RWPE1 (cell line): ENCODE measurements at regions not wholly inside any gene's neighbourhood (a gene's known extent, or its start where the extent isn't known, plus 50 kb on each side); places are given as distances from the start of the nearest gene placed in this dataset.

Experiments
- CTCF ChIA-PET: fragments of 350-600 bp; sonication (Branson Sonifier 250); formaldehyde crosslinking; extraction: SDS; loops from one replicate; lab custom pipeline; 2021; lab: Yijun Ruan, JAX
- POLR2A ChIA-PET: fragments of 400-600 bp; formaldehyde crosslinking; extraction: SDS; loops from one replicate; lab custom pipeline; 2020; ENCODE audit warnings: antibody characterized with exemption; ENCODE audit not compliant: low non-redundant PET; lab: Yijun Ruan, JAX
- DNase-seq: peaks from one replicate; pipeline ENCODE4 v3.0.0; 2012; ENCODE audit warnings: low spot score
- H3K27ac ChIP-seq: fragments of 450-650 bp; 2 replicates; pipeline ENCODE4 v1.5.1; 2017
- TF ChIP-seq, protein P1 (sequence below): fragments of 450-650 bp; conservative IDR thresholded peaks from 2 replicates; pipeline ENCODE4 v1.5.1; 2017; ENCODE audit warnings: low read depth, mild to moderate bottlenecking

DNA sequence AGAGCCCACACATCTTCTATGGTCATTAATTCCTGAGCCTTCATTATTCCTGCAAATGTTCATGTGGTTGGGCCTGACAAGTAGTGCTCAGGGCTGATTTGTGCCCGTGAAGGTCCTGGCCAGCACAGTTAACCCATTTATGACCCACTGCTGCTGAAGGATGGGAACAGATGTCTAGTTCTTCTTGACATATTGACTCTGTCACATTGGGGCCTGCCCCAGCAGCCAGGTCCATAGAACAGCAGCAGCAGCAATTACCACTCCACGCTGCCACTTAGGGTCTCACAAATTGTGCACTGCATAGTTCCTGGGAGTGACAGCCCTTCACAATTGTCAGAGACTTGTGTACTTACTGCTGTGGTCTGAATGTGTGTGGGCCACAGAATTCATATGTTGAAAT is 442.3 kb upstream of the RGPD4 start:
- no peak overlapping the region for H3K27ac ChIP-seq
- DNase-seq, result no peak
- TF ChIP-seq, protein P1, sequence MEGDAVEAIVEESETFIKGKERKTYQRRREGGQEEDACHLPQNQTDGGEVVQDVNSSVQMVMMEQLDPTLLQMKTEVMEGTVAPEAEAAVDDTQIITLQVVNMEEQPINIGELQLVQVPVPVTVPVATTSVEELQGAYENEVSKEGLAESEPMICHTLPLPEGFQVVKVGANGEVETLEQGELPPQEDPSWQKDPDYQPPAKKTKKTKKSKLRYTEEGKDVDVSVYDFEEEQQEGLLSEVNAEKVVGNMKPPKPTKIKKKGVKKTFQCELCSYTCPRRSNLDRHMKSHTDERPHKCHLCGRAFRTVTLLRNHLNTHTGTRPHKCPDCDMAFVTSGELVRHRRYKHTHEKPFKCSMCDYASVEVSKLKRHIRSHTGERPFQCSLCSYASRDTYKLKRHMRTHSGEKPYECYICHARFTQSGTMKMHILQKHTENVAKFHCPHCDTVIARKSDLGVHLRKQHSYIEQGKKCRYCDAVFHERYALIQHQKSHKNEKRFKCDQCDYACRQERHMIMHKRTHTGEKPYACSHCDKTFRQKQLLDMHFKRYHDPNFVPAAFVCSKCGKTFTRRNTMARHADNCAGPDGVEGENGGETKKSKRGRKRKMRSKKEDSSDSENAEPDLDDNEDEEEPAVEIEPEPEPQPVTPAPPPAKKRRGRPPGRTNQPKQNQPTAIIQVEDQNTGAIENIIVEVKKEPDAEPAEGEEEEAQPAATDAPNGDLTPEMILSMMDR, result no peak
- CTCF ChIA-PET, result no interaction called here
- POLR2A ChIA-PET, result no interaction called here

- POLR2A ChIA-PET, result no interaction called here
- TF ChIP-seq, protein P1, result no peak
- CTCF ChIA-PET, result no interaction called here
- no peak for DNase-seq
- H3K27ac ChIP-seq, result no peak overlapping the region
These were observed 440.8 kb upstream of the RGPD4 start for GRCh38 chr2:107385921-107386320.

DNA sequence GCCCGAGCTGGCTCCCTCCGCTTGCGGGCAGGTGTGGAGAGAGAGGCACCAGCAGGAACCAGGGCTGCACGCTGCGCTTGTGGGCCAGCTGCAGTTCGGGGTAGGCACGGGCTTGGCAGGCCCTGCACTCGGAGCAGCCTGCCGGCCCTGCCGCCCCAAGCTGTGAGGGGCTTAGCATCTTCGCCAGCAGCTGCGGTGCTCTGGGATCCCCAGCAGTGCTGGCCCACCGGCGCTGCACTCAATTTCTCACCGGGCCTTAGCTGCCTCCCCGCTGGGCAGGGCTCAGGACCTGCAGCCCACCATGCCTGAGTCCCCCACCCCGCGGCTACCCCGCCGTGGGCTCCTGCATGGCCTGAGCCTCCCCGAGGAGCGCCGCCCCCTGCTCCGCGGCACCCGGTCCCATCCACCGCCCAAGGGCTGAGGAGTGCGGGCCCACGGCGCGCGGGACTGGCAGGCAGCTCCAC is 434.4 kb upstream of the RGPD4 start:
- DNase-seq, result no peak
- ChIA-PET POLR2A (no interaction called here), CTCF (no interaction called here)
- TF ChIP-seq, protein P1, result no peak
- H3K27ac ChIP-seq, result no peak overlapping the region

GRCh38 chr2:107393516-107393915 is 433.2 kb upstream of the RGPD4 start:
- no peak for DNase-seq
- CTCF ChIA-PET, result no interaction called here
- TF ChIP-seq, protein P1, result no peak
- POLR2A ChIA-PET, result no interaction called here
- H3K27ac ChIP-seq, result no peak overlapping the region

DNA sequence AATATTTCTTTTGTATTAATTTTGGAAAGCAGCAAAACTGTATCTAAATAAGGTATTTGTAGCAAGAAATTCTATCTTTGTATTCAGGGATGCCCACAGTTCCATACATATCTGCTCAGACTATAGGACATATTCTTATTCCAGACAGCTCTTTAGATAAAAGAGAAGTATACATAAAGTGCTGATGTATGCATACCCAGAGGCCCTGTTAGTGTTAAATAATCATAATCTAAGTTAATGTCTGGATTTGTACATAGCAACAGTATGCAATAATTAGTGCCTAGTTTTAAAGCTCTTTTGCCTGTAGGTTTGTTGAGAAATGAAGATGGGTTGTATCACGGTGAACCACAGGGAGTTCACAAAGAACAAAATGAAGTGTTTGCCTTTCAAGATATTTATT is 428.0 kb upstream of the RGPD4 start:
- H3K27ac ChIP-seq, result no peak overlapping the region
- DNase-seq, result no peak
- TF ChIP-seq, protein P1, result no peak
- CTCF ChIA-PET, result no interaction called here
- POLR2A ChIA-PET, result no interaction called here

DNA sequence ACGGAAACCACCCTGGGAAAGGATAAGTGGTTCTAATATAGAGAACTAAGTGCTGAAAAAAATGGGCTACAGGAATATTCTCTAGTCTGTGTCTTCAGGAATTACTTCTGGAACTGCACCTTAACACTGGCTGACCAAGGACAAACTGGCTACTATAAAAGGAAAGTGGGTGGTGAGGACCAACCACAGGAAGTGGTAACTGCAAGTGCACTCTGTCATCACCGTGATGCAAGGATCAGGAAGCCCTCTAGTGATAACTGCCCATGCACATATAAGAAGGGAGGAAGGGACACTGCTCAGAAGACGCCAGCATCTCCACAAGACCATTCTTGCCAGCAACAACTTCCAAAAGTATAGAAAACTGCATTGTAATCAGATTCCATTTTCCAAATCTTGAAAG is 424.4 kb upstream of the RGPD4 start:
- H3K27ac ChIP-seq, result no peak overlapping the region
- CTCF ChIA-PET, result no interaction called here
- POLR2A ChIA-PET, result no interaction called here
- TF ChIP-seq, protein P1, result no peak
- no peak for DNase-seq

DNA sequence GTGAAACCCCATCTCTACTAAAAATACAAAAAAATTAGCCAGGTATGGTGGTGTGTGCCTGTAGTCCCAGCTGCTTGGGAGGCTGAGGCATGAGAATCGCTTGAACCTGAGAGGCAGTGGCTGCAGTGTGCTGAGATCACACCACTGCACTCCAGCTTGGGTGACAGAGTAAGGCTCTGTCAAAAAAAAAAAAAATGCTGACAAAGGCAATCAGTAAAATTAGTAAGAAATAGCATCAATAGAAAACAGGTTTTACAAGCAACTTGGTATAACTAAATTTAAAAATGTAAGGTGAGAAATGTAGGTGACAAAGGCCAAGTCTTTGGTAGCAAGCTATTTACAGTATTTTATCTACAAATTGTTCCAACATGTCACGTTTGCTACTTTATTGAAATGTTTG is 421.4 kb upstream of the RGPD4 start:
- no peak for DNase-seq
- CTCF ChIA-PET, result no interaction called here
- POLR2A ChIA-PET, result no interaction called here

More for the DNA sequence above, 421.4 kb upstream of the RGPD4 start:
- TF ChIP-seq, protein P1, result no peak
- H3K27ac ChIP-seq, result no peak overlapping the region
